ENCODE measurements at regions not wholly inside any gene's neighbourhood (a gene's known extent, or its start where the extent isn't known, plus 50 kb on each side); places are given as distances from the start of the nearest gene placed in this dataset.
A peak's percentile ranks its signal among the peaks of the same experiment; 100 is the strongest.

DNA sequence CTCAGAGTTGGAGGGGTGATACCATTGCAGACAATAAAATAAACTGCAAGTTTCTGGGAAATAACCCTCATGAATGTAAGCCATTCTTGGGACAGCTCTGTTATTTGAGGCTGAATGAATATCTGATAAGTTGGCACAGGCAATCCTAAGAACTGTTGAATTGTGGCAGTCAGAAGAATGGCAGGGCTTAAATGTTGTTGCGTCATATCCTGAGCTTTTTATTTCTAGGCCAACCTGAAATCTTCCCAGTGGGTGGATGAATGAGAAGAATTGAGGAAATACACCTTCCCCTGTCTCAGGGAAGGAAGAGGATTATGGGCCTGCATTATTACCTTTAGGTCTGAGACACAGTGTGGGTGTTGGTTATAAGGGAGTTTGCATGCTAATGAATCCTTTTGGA lies 64.4 kb upstream of the C4orf54 start:
- DNase-seq (ENCODE audit: low read depth in 1 of 2, low spot score in 1 of 2): peak in 1 of 2 experiments; percentile 3
- TF ChIP-seq, protein P1, sequence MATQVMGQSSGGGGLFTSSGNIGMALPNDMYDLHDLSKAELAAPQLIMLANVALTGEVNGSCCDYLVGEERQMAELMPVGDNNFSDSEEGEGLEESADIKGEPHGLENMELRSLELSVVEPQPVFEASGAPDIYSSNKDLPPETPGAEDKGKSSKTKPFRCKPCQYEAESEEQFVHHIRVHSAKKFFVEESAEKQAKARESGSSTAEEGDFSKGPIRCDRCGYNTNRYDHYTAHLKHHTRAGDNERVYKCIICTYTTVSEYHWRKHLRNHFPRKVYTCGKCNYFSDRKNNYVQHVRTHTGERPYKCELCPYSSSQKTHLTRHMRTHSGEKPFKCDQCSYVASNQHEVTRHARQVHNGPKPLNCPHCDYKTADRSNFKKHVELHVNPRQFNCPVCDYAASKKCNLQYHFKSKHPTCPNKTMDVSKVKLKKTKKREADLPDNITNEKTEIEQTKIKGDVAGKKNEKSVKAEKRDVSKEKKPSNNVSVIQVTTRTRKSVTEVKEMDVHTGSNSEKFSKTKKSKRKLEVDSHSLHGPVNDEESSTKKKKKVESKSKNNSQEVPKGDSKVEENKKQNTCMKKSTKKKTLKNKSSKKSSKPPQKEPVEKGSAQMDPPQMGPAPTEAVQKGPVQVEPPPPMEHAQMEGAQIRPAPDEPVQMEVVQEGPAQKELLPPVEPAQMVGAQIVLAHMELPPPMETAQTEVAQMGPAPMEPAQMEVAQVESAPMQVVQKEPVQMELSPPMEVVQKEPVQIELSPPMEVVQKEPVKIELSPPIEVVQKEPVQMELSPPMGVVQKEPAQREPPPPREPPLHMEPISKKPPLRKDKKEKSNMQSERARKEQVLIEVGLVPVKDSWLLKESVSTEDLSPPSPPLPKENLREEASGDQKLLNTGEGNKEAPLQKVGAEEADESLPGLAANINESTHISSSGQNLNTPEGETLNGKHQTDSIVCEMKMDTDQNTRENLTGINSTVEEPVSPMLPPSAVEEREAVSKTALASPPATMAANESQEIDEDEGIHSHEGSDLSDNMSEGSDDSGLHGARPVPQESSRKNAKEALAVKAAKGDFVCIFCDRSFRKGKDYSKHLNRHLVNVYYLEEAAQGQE (IDR thresholded peaks at IDR 0.05; ENCODE audit: insufficient replicate concordance, low read depth): no peak
- TF ChIP-seq, protein P2, sequence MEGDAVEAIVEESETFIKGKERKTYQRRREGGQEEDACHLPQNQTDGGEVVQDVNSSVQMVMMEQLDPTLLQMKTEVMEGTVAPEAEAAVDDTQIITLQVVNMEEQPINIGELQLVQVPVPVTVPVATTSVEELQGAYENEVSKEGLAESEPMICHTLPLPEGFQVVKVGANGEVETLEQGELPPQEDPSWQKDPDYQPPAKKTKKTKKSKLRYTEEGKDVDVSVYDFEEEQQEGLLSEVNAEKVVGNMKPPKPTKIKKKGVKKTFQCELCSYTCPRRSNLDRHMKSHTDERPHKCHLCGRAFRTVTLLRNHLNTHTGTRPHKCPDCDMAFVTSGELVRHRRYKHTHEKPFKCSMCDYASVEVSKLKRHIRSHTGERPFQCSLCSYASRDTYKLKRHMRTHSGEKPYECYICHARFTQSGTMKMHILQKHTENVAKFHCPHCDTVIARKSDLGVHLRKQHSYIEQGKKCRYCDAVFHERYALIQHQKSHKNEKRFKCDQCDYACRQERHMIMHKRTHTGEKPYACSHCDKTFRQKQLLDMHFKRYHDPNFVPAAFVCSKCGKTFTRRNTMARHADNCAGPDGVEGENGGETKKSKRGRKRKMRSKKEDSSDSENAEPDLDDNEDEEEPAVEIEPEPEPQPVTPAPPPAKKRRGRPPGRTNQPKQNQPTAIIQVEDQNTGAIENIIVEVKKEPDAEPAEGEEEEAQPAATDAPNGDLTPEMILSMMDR (IDR thresholded peaks at IDR 0.05; ENCODE audit: insufficient read depth, low read length): no peak
- TF ChIP-seq SPI1 (IDR thresholded peaks at IDR 0.05; ENCODE audit: borderline replicate concordance, low read depth): no peak
- H3K27me3 ChIP-seq (ENCODE audit: insufficient read depth, poor library complexity, severe bottlenecking): no peaks in the 10 kb centered on the region
- H3K27ac ChIP-seq (replicated peaks): no peak overlapping the region
- no peak overlapping the region for H3K4me3 ChIP-seq (replicated peaks; ENCODE audit: insufficient read depth, low read length)

DNA sequence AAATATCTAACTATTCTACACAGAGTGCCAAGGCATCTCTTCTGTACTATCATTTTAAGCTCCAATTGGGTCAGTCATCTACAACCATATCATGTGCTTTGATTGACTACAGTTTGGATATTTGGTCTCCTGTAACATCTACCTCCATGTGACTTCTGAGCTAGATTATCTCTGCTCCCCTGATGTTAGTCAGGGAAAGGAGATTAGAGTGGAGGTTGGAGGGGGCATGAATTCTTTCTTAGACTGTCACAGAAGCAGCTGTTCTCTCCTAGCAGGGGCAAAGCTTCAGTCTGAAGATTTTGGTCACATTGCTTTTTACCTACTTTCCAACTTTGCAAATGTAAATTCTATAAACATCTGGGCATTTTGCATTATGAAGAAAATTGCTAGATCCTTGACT lies 62.6 kb upstream of the C4orf54 start:
- Histone ChIP-seq H3K27me3 (ENCODE audit: insufficient read depth, poor library complexity, severe bottlenecking) (no peaks in the 10 kb centered on the region), H3K27ac (replicated peaks) (no peak overlapping the region), H3K4me3 (replicated peaks; ENCODE audit: insufficient read depth, low read length) (no peak overlapping the region)
- no peak for DNase-seq (ENCODE audit: low read depth in 1 of 2, low spot score in 1 of 2)
- TF ChIP-seq, protein P2 (IDR thresholded peaks at IDR 0.05; ENCODE audit: insufficient read depth, low read length): no peak
- TF ChIP-seq SPI1 (IDR thresholded peaks at IDR 0.05; ENCODE audit: borderline replicate concordance, low read depth) (no peak), GABPA (IDR thresholded peaks at IDR 0.05; ENCODE audit: low read depth) (no peak), POLR2AphosphoS5 (IDR thresholded peaks at IDR 0.05; ENCODE audit: low read depth) (no peak)
- TF ChIP-seq, protein P1 (IDR thresholded peaks at IDR 0.05; ENCODE audit: insufficient replicate concordance, low read depth): no peak

DNA sequence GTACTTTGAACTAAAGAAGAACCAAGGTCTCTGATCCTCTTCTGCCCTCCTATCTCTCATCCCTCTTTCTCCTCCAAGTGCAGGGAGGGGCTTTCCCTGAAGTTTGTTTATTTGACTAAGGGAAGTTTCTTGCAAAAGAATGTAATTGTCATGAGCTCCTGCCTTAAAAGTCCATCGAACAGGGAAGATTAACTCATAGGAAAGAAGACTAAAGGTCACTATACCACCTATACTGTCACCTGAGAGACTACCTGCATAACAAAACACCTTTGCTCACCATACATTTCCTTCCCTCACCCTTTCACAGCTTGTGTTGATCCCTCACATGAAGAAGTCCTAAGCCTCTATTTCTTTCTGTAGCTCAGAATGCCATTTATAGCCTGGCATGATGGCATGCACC lies 59.4 kb upstream of the C4orf54 start:
- Histone ChIP-seq H3K4me3 (replicated peaks; ENCODE audit: insufficient read depth, low read length) (no peak overlapping the region), H3K27ac (replicated peaks) (no peak overlapping the region), H3K27me3 (ENCODE audit: insufficient read depth, poor library complexity, severe bottlenecking) (no peaks in the 10 kb centered on the region)
- TF ChIP-seq, protein P1 (IDR thresholded peaks at IDR 0.05; ENCODE audit: insufficient replicate concordance, low read depth): no peak
- TF ChIP-seq SPI1 (IDR thresholded peaks at IDR 0.05; ENCODE audit: borderline replicate concordance, low read depth) (no peak), POLR2AphosphoS5 (IDR thresholded peaks at IDR 0.05; ENCODE audit: low read depth) (no peak), GABPA (IDR thresholded peaks at IDR 0.05; ENCODE audit: low read depth) (no peak)
- TF ChIP-seq, protein P2 (IDR thresholded peaks at IDR 0.05; ENCODE audit: insufficient read depth, low read length): no peak
- no peak for DNase-seq (ENCODE audit: low read depth in 1 of 2, low spot score in 1 of 2)

Measured in HL-60 (cell line).